GM06990 (cell line): ENCODE measurements at regions not wholly inside any gene's neighbourhood (a gene's known extent, or its start where the extent isn't known, plus 50 kb on each side); places are given as distances from the start of the nearest gene placed in this dataset.

Experiments
- DNase-seq: peaks from one replicate; pipeline ENCODE4 v3.0.0-alpha.2; 2011; ENCODE audit not compliant: insufficient read length; ENCODE audit errors: extremely low read depth
- H3K27me3 ChIP-seq: replicated peaks from 2 replicates; pipeline ENCODE4 v1.6.0; 2011; ENCODE audit warnings: low read length; ENCODE audit not compliant: control insufficient read depth, insufficient read depth
- H3K36me3 ChIP-seq: 2 replicates; pipeline ENCODE4 v1.5.1; 2011; ENCODE audit warnings: low read length; ENCODE audit not compliant: control insufficient read depth, insufficient read depth
- H3K4me3 ChIP-seq: replicated peaks from 2 replicates; pipeline ENCODE4 v1.5.1; 2011; ENCODE audit warnings: low read depth, mild to moderate bottlenecking, control low read depth, low read length
- CTCF ChIP-seq: IDR thresholded peaks from 2 replicates; pipeline ENCODE4 v1.5.1; 2011; ENCODE audit warnings: low read length, control low read depth, mild to moderate bottlenecking, inconsistent platforms; ENCODE audit not compliant: insufficient read depth, poor library complexity, severe bottlenecking

DNA sequence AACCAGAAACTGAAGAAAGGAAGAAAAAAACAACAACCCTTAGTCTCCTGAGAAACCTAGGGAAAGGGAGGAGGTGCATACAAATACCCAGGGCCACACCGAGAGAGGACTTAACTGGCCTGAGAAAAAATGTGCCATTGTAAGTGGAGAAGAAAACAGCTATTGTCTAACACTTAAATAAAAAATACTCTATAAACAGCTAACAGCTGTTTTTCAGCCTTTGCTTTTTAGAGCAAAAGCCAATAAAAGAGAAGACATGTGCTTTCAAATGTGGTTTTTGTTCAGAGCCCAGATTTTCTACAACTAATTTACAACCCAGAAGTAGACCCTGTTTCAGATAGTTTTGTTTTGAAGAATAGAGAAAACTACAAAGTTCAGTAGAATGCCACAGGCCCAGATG is 56.0 kb upstream of the SLC22A16 start:
- no peak for TF ChIP-seq CTCF
- no peak for DNase-seq
- Histone ChIP-seq H3K27me3 (no peaks in the 10 kb centered on the region), H3K36me3 (no peaks in the 10 kb centered on the region), H3K4me3 (no peak overlapping the region)

DNA sequence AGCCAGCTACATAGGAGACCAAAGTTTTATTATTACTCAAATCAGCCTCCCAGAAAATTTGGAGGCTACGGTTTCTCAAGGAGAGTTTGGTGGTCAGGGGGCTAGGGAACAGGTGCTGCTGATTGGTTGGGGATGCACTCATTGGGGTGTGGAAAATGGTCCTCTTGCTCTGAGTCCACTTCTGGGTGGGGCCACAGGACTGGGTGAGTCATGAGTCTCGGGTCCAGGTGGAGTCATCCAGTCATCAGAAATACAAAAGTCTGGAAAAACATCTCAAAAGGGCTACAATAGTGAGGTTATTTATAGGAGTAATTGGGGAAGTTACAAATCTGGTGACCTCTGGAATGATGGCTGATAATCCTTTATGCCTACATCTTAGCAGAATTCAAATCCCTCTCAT is 54.3 kb upstream of the SLC22A16 start:
- TF ChIP-seq CTCF: no peak
- Histone ChIP-seq H3K36me3 (no peaks in the 10 kb centered on the region), H3K4me3 (no peak overlapping the region), H3K27me3 (no peaks in the 10 kb centered on the region)
- no peak for DNase-seq

DNA sequence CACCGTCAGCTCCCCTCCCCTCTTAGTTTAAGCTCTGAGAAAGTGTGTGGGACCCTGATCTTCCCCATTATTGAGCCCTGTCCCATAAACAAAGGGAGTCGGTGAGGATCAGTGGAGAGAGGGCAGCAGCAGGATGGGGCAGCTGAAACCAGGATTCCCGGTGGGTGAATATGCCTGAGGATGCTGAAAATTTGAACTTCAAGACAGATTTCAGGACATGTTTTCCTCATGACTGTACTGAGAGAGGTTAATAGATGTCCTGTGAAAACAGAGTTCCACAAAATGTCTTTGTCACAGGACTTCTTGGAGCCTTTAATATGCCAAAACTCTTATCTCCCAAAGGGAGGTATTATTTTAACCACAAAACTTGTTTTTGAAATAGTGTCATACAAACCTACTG is 53.5 kb upstream of the SLC22A16 start:
- Histone ChIP-seq H3K4me3 (no peak overlapping the region), H3K36me3 (no peaks in the 10 kb centered on the region), H3K27me3 (no peaks in the 10 kb centered on the region)
- no peak for TF ChIP-seq CTCF
- no peak for DNase-seq

DNA sequence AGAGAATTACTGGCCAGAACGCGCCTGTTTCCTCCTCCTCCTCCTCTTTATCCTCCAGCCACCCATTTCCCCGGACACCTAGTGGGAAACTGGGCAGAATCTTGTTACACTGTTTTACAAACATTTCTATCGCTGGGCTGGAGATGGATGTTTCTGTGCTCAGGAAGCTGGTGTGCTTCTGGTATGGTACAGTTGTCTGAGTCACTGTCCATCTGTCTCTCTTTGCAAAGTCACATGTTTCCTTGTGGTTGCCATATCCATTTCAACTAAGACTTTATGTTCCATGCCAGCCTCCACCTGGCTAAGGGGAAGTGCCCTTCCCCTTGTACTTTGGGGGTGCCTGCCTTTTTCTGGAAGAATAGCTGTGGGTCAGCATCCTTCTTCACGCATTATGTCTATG is 52.9 kb upstream of the SLC22A16 start:
- Histone ChIP-seq H3K4me3 (no peak overlapping the region), H3K36me3 (no peaks in the 10 kb centered on the region), H3K27me3 (no peaks in the 10 kb centered on the region)
- no peak for TF ChIP-seq CTCF
- no peak for DNase-seq

DNA sequence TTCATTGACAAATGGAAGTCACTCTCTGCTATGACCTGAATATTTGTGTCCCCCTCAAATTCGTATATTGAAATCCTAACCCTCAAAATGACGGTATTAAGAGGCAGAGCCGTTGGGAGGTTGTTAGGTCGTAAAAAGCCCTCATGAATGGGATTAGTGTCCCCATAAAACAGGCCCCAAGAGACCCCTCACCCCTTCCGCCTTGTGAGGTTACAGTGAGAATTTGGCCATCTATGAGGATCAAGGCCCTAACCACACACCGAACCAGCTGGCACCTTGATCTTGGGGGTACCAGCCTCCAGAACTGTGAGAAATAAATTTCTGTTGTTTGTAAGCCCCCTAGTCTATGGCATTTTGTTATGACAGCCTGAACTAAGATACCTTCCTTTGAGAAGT is 52.5 kb upstream of the SLC22A16 start:
- Histone ChIP-seq H3K36me3 (no peaks in the 10 kb centered on the region), H3K4me3 (no peak overlapping the region), H3K27me3 (no peaks in the 10 kb centered on the region)
- DNase-seq: no peak
- no peak for TF ChIP-seq CTCF
